Astrocyte (in vitro differentiated cells and primary cell): ENCODE measurements at regions not wholly inside any gene's neighbourhood (a gene's known extent, or its start where the extent isn't known, plus 50 kb on each side); places are given as distances from the start of the nearest gene placed in this dataset.

Experiments used
- EZH2 ChIP-seq: IDR thresholded peaks from 2 replicates; pipeline ENCODE4 v1.6.1; 2012; ENCODE audit warnings: mild to moderate bottlenecking, low read length, inconsistent platforms; ENCODE audit not compliant: insufficient read depth
- TF ChIP-seq, protein P1 (sequence below): IDR thresholded peaks from 2 replicates; pipeline ENCODE4 v1.5.1; 2011; ENCODE audit warnings: low read depth, mild to moderate bottlenecking, inconsistent platforms, low read length, moderate library complexity; ENCODE audit not compliant: insufficient read depth

DNA sequence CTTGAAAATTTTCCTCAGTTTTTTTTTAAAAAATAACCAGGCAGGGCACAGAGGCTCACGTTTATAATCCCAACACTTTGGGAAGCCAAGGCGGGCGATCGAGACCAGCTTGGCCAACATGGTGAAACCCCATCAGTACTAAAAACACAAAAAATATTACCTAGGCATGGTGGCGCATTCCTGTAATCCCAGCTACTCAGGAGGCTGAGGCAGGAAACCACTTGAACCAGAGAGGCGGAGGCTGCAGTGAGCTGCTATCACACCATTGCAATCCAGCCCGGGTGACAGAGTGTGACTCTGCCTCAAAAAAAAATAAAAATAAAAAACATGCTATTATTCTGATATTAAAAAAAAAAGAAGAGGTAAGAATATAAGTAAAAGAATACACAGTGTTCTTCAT, 191.0 kb downstream of the ZEB2 start:
- TF ChIP-seq EZH2: no peak
- TF ChIP-seq, protein P1, sequence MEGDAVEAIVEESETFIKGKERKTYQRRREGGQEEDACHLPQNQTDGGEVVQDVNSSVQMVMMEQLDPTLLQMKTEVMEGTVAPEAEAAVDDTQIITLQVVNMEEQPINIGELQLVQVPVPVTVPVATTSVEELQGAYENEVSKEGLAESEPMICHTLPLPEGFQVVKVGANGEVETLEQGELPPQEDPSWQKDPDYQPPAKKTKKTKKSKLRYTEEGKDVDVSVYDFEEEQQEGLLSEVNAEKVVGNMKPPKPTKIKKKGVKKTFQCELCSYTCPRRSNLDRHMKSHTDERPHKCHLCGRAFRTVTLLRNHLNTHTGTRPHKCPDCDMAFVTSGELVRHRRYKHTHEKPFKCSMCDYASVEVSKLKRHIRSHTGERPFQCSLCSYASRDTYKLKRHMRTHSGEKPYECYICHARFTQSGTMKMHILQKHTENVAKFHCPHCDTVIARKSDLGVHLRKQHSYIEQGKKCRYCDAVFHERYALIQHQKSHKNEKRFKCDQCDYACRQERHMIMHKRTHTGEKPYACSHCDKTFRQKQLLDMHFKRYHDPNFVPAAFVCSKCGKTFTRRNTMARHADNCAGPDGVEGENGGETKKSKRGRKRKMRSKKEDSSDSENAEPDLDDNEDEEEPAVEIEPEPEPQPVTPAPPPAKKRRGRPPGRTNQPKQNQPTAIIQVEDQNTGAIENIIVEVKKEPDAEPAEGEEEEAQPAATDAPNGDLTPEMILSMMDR: no peak
